Globus pallidus (tissue), 1 donor: ENCODE measurements at regions not wholly inside any gene's neighbourhood (a gene's known extent, or its start where the extent isn't known, plus 50 kb on each side); places are given as distances from the start of the nearest gene placed in this dataset.
"Not testable (repeated sequence)": the region's sequence is repeated elsewhere in the genome, so short reads cannot be mapped to it uniquely, and the experiment has no call there.

ENCODE experiments used
- DNase-seq: peaks from one replicate; pipeline ENCODE4 v3.0.0-alpha.2; 2015; ENCODE audit warnings: low spot score

GRCh38 chr9:1875251-1875851 lies 139.8 kb upstream of the SMARCA2 start:
- no peak for DNase-seq

GRCh38 chr9:1875921-1876448 lies 139.2 kb upstream of the SMARCA2 start:
- DNase-seq = no peak

- DNase-seq = no peak
Observed at GRCh38 chr9:1876891-1877496, 138.2 kb upstream of the SMARCA2 start.

GRCh38 chr9:1877951-1878350 lies 137.2 kb upstream of the SMARCA2 start:
- no peak for DNase-seq

GRCh38 chr9:1878811-1879210 lies 136.3 kb upstream of the SMARCA2 start:
- DNase-seq = no peak

- no peak for DNase-seq
Observed at GRCh38 chr9:1879501-1879900, 135.6 kb upstream of the SMARCA2 start.

- no peak for DNase-seq
Observed at GRCh38 chr9:1880038-1880565, 135.0 kb upstream of the SMARCA2 start.

GRCh38 chr9:1881708-1882295 lies 133.3 kb upstream of the SMARCA2 start:
- DNase-seq = no peak

GRCh38 chr9:1882711-1883403 lies 132.3 kb upstream of the SMARCA2 start:
- no peak for DNase-seq

- DNase-seq = no peak
Observed at GRCh38 chr9:1890201-1890600, 124.9 kb upstream of the SMARCA2 start.

GRCh38 chr9:1890816-1891215 lies 124.3 kb upstream of the SMARCA2 start:
- no peak for DNase-seq

GRCh38 chr9:1903080-1903704 lies 112.0 kb upstream of the SMARCA2 start:
- not testable (repeated sequence) for DNase-seq

GRCh38 chr9:1907465-1907864 lies 107.7 kb upstream of the SMARCA2 start:
- DNase-seq = no peak

GRCh38 chr9:1909322-1909721 lies 105.8 kb upstream of the SMARCA2 start:
- no peak for DNase-seq

GRCh38 chr9:1910269-1910811 lies 104.8 kb upstream of the SMARCA2 start:
- no peak for DNase-seq

GRCh38 chr9:1913631-1914330 lies 101.4 kb upstream of the SMARCA2 start:
- DNase-seq = no peak

- no peak for DNase-seq
Observed at GRCh38 chr9:1916095-1916494, 99.1 kb upstream of the SMARCA2 start.

- no peak for DNase-seq
Observed at GRCh38 chr9:1916655-1917054, 98.5 kb upstream of the SMARCA2 start.

- no peak for DNase-seq
Observed at GRCh38 chr9:1917396-1917935, 97.7 kb upstream of the SMARCA2 start.

GRCh38 chr9:1918108-1918507 lies 97.0 kb upstream of the SMARCA2 start:
- DNase-seq = no peak

- no peak for DNase-seq
Observed at GRCh38 chr9:1918622-1919021, 96.5 kb upstream of the SMARCA2 start.
